ENCODE measurements at regions not wholly inside any gene's neighbourhood (a gene's known extent, or its start where the extent isn't known, plus 50 kb on each side); places are given as distances from the start of the nearest gene placed in this dataset.

GRCh38 chr12:14310866-14311265, 54.6 kb upstream of the ATF7IP start:
- TF ChIP-seq GATA3 (IDR thresholded peaks at IDR 0.05; ENCODE audit: low read depth, low read length) (no peak), GATA2 (IDR thresholded peaks at IDR 0.05; ENCODE audit: low read depth, low read length) (no peak)
